ENCODE measurements at regions not wholly inside any gene's neighbourhood (a gene's known extent, or its start where the extent isn't known, plus 50 kb on each side); places are given as distances from the start of the nearest gene placed in this dataset.
"Not testable (repeated sequence)": the region's sequence is repeated elsewhere in the genome, so short reads cannot be mapped to it uniquely, and the experiment has no call there.

- H3K4me1 ChIP-seq, result no peaks in the 10 kb centered on the region
- WGBS, 2 donors, result 86 to 98% methylated on average over 1 of the region's 1 CpG
- ATAC-seq, result no peak
- no peaks in the 10 kb centered on the region for H3K27me3 ChIP-seq
- no peak overlapping the region for H3K27ac ChIP-seq
- FAIRE-seq, result no peak
- intact Hi-C loops (cut with DNase I), result no loop called here
- H3K4me3 ChIP-seq, result no peak overlapping the region
- no peak for TF ChIP-seq CTCF (IDR thresholded peaks at IDR 0.05)
- H3K9me3 ChIP-seq, result no peaks in the 10 kb centered on the region
- no peaks in the 10 kb centered on the region for H3K36me3 ChIP-seq
- DNase-seq, result no peak
Measured at GRCh38 chr13:63457186-63457585, 2041.5 kb upstream of the PCDH20 start.

- Histone ChIP-seq H3K4me1 (no peaks in the 10 kb centered on the region), H3K4me3 (no peak overlapping the region), H3K27ac (no peak overlapping the region), H3K9me3 (no peaks in the 10 kb centered on the region), H3K27me3 (no peaks in the 10 kb centered on the region), H3K36me3 (no peaks in the 10 kb centered on the region)
- FAIRE-seq (no peak), ATAC-seq (no peak), DNase-seq (no peak)
- WGBS, 2 donors, result 78 to 83% methylated on average over 3 of the region's 3 CpGs
- peak in 2 of 4 donors; percentile 16 to 22 for TF ChIP-seq CTCF (IDR thresholded peaks at IDR 0.05)
- intact Hi-C loops (cut with DNase I), result no loop called here
Measured at GRCh38 chr13:63455938-63456337, 2040.3 kb upstream of the PCDH20 start.

- H3K4me3 ChIP-seq, result no peak overlapping the region
- DNase-seq (no peak), ATAC-seq (no peak), FAIRE-seq (no peak)
- 9 to 14% methylated on average over 1 of the region's 1 CpG for WGBS, 2 donors
- no peaks in the 10 kb centered on the region for H3K4me1 ChIP-seq
- H3K9me3 ChIP-seq, result no peaks in the 10 kb centered on the region
- intact Hi-C loops (cut with DNase I), result no loop called here
- no peak overlapping the region for H3K27ac ChIP-seq
- no peak for TF ChIP-seq CTCF (IDR thresholded peaks at IDR 0.05)
- no peaks in the 10 kb centered on the region for H3K27me3 ChIP-seq
- H3K36me3 ChIP-seq, result no peaks in the 10 kb centered on the region
Measured at GRCh38 chr13:63449550-63449949, 2033.9 kb upstream of the PCDH20 start.

- Histone ChIP-seq H3K27ac (no peak overlapping the region), H3K4me1 (no peaks in the 10 kb centered on the region), H3K4me3 (no peak overlapping the region), H3K36me3 (no peaks in the 10 kb centered on the region), H3K9me3 (no peaks in the 10 kb centered on the region), H3K27me3 (no peaks in the 10 kb centered on the region)
- 83 to 87% methylated on average over 3 of the region's 3 CpGs for WGBS, 2 donors
- FAIRE-seq, result no peak
- ATAC-seq, result no peak
- DNase-seq, result no peak
- TF ChIP-seq CTCF (IDR thresholded peaks at IDR 0.05), result no peak
- intact Hi-C loops (cut with DNase I), result no loop called here
Measured at GRCh38 chr13:63448692-63449091, 2033.0 kb upstream of the PCDH20 start.

- no peaks in the 10 kb centered on the region for H3K27me3 ChIP-seq
- FAIRE-seq (no peak), ATAC-seq (peak in 1 of 4 donors; percentile 56), DNase-seq (no peak)
- no peaks in the 10 kb centered on the region for H3K9me3 ChIP-seq
- intact Hi-C loops (cut with DNase I), result no loop called here
- no peak overlapping the region for H3K4me3 ChIP-seq
- no peak overlapping the region for H3K27ac ChIP-seq
- H3K4me1 ChIP-seq, result no peaks in the 10 kb centered on the region
- TF ChIP-seq CTCF (IDR thresholded peaks at IDR 0.05), result no peak
- H3K36me3 ChIP-seq, result no peaks in the 10 kb centered on the region
- WGBS, 2 donors, result 73% methylated on average over 6 of the region's 6 CpGs
Measured at GRCh38 chr13:63446329-63446728, 2030.7 kb upstream of the PCDH20 start.

- intact Hi-C loops (cut with DNase I); DNase-seq; H3K9me3 ChIP-seq; H3K4me1 ChIP-seq; ATAC-seq; H3K4me3 ChIP-seq; H3K27ac ChIP-seq; H3K27me3 ChIP-seq; H3K36me3 ChIP-seq; FAIRE-seq: not testable (repeated sequence)
- WGBS, 2 donors, result 66 to 75% methylated on average over 3 of the region's 3 CpGs
Measured at GRCh38 chr13:63444225-63444624, 2028.6 kb upstream of the PCDH20 start.

All from pancreas (tissue), 10 donors.